DOHH2 (cell line): ENCODE measurements at regions not wholly inside any gene's neighbourhood (a gene's known extent, or its start where the extent isn't known, plus 50 kb on each side); places are given as distances from the start of the nearest gene placed in this dataset.

Experiments used
- H3F3A ChIP-seq: fragments of 200-600 bp; sonication (generic), shearing (Covaris generic); 2 replicates; pipeline ENCODE4 v1.6.0; 2016; ENCODE audit warnings: antibody characterized with exemption, mild to moderate bottlenecking; ENCODE audit not compliant: control insufficient read depth, insufficient read depth
- H3K27ac ChIP-seq: fragments of 200-600 bp; sonication (generic); 2 replicates; pipeline ENCODE4 v1.5.1; 2014; ENCODE audit warnings: low read depth, mild to moderate bottlenecking, low read length, moderate library complexity
- H3K27me3 ChIP-seq: fragments of 200-600 bp; sonication (generic); 2 replicates; pipeline ENCODE4 v1.6.1; 2014; ENCODE audit warnings: mild to moderate bottlenecking, low read length, mixed read lengths; ENCODE audit not compliant: control insufficient read depth
- H3K36me3 ChIP-seq: fragments of 200-600 bp; sonication (generic); 2 replicates; pipeline ENCODE4 v1.6.1; 2014; ENCODE audit warnings: mild to moderate bottlenecking, low read length, moderate library complexity, mixed read lengths; ENCODE audit not compliant: control insufficient read depth
- H3K4me1 ChIP-seq: fragments of 200-600 bp; sonication (generic); 2 replicates; pipeline ENCODE4 v1.6.1; 2014; ENCODE audit warnings: mild to moderate bottlenecking, low read length, mixed read lengths; ENCODE audit not compliant: control insufficient read depth
- H3K4me2 ChIP-seq: fragments of 200-600 bp; sonication (generic); 2 replicates; pipeline ENCODE4 v1.6.0; 2014; ENCODE audit warnings: mild to moderate bottlenecking, low read length, moderate library complexity
- H3K4me3 ChIP-seq: fragments of 200-600 bp; sonication (generic); 2 replicates; pipeline ENCODE4 v1.5.1; 2014; ENCODE audit warnings: mild to moderate bottlenecking, low read length, mixed read lengths
- H3K79me2 ChIP-seq: fragments of 200-600 bp; sonication (generic); 2 replicates; pipeline ENCODE4 v1.6.1; 2014; ENCODE audit warnings: mild to moderate bottlenecking, low read length, mixed read lengths; ENCODE audit not compliant: control insufficient read depth
- H3K9me2 ChIP-seq: fragments of 200-600 bp; sonication (generic); replicated peaks from 2 replicates; pipeline ENCODE4 v1.6.1; 2014; ENCODE audit warnings: mild to moderate bottlenecking, low read length, mixed read lengths; ENCODE audit not compliant: control insufficient read depth
- H3K9me3 ChIP-seq: fragments of 200-600 bp; sonication (generic); 2 replicates; pipeline ENCODE4 v1.6.1; 2014; ENCODE audit warnings: antibody characterized with exemption, low read length, mixed read lengths; ENCODE audit not compliant: control insufficient read depth, insufficient read depth
- H4K20me1 ChIP-seq: fragments of 200-600 bp; sonication (generic); 2 replicates; pipeline ENCODE4 v1.6.0; 2014; ENCODE audit warnings: low read depth, mild to moderate bottlenecking, antibody characterized with exemption, low read length, moderate library complexity; ENCODE audit not compliant: control insufficient read depth, insufficient read depth
- CTCF ChIP-seq: fragments of 200-600 bp; sonication (generic); IDR thresholded peaks from one replicate; pipeline ENCODE4 v1.5.1; 2014; ENCODE audit warnings: antibody characterized with exemption, mild to moderate bottlenecking, low read depth, low read length; ENCODE audit not compliant: poor library complexity, severe bottlenecking
- EZH2phosphoT487 ChIP-seq: fragments of 200-600 bp; sonication (generic); IDR thresholded peaks from 2 replicates; pipeline ENCODE4 v1.6.1; 2017; ENCODE audit warnings: borderline replicate concordance, mild to moderate bottlenecking, antibody characterized with exemption, low read length, moderate library complexity, mixed read lengths

- no peak overlapping the region for H3K4me2 ChIP-seq
- no peak for TF ChIP-seq CTCF
- no peaks in the 10 kb centered on the region for H3K79me2 ChIP-seq
- no peak overlapping the region for H3K27ac ChIP-seq
- no peaks in the 10 kb centered on the region for H3K36me3 ChIP-seq
- H4K20me1 ChIP-seq = no peaks in the 10 kb centered on the region
- H3K4me3 ChIP-seq = no peak overlapping the region
- no peaks in the 10 kb centered on the region for H3K4me1 ChIP-seq
- H3K9me2 ChIP-seq = no peaks in the 10 kb centered on the region; the same call in 1 of the 2 replicates
- H3K27me3 ChIP-seq = no peaks in the 10 kb centered on the region
- no peaks in the 10 kb centered on the region for H3K9me3 ChIP-seq
- H3F3A ChIP-seq = no peaks in the 10 kb centered on the region
Measured at GRCh38 chr1:106621853-106622252, 434.6 kb upstream of the PRMT6 start.

GRCh38 chr1:106637566-106637965, 418.9 kb upstream of the PRMT6 start:
- Histone ChIP-seq H3K79me2 (no peaks in the 10 kb centered on the region), H3K4me2 (no peak overlapping the region), H3K27ac (no peak overlapping the region)

GRCh38 chr1:106646261-106646784, 410.2 kb upstream of the PRMT6 start:
- Histone ChIP-seq H3F3A (no peaks in the 10 kb centered on the region), H3K4me1 (no peaks in the 10 kb centered on the region), H3K27me3 (no peaks in the 10 kb centered on the region), H3K4me3 (no peak overlapping the region), H4K20me1 (no peaks in the 10 kb centered on the region), H3K79me2 (no peaks in the 10 kb centered on the region), H3K4me2 (no peak overlapping the region), H3K9me2 (no peaks in the 10 kb centered on the region), H3K36me3 (no peaks in the 10 kb centered on the region), H3K9me3 (no peaks in the 10 kb centered on the region), H3K27ac (no peak overlapping the region)
- TF ChIP-seq EZH2phosphoT487 (no peak), CTCF (no peak)

More at GRCh38 chr1:106637566-106637965, 418.9 kb upstream of the PRMT6 start:
- Histone ChIP-seq H3K36me3 (no peaks in the 10 kb centered on the region), H3F3A (no peaks in the 10 kb centered on the region), H3K9me3 (no peaks in the 10 kb centered on the region), H3K27me3 (no peaks in the 10 kb centered on the region), H3K4me3 (no peak overlapping the region), H4K20me1 (no peaks in the 10 kb centered on the region), H3K4me1 (no peaks in the 10 kb centered on the region), H3K9me2 (no peaks in the 10 kb centered on the region)
- TF ChIP-seq CTCF (no peak), EZH2phosphoT487 (no peak)

- no peaks in the 10 kb centered on the region for H3K27me3 ChIP-seq
- no peaks in the 10 kb centered on the region for H3K36me3 ChIP-seq
- no peaks in the 10 kb centered on the region for H4K20me1 ChIP-seq
- no peaks in the 10 kb centered on the region for H3K4me1 ChIP-seq
- no peak overlapping the region for H3K4me2 ChIP-seq
- TF ChIP-seq CTCF (no peak), EZH2phosphoT487 (no peak)
- no peak overlapping the region for H3K4me3 ChIP-seq
- no peaks in the 10 kb centered on the region for H3K9me2 ChIP-seq
- no peaks in the 10 kb centered on the region for H3K9me3 ChIP-seq
- no peaks in the 10 kb centered on the region for H3K79me2 ChIP-seq
- no peaks in the 10 kb centered on the region for H3F3A ChIP-seq
- H3K27ac ChIP-seq = no peak overlapping the region
Measured at GRCh38 chr1:106646816-106647215, 409.7 kb upstream of the PRMT6 start.
